ENCODE measurements at regions not wholly inside any gene's neighbourhood (a gene's known extent, or its start where the extent isn't known, plus 50 kb on each side); places are given as distances from the start of the nearest gene placed in this dataset.

GRCh38 chr1:185585770-185586169 lies 148.4 kb upstream of the HMCN1 start:
- Histone ChIP-seq H3K4me3 (replicated peaks; ENCODE audit: insufficient read depth, low read length) (no peak overlapping the region), H3K27ac (replicated peaks) (no peak overlapping the region), H3K27me3 (ENCODE audit: insufficient read depth, poor library complexity, severe bottlenecking) (no peaks in the 10 kb centered on the region)
- TF ChIP-seq GABPA (IDR thresholded peaks at IDR 0.05; ENCODE audit: low read depth) (no peak), POLR2AphosphoS5 (IDR thresholded peaks at IDR 0.05; ENCODE audit: low read depth) (no peak), SPI1 (IDR thresholded peaks at IDR 0.05; ENCODE audit: borderline replicate concordance, low read depth) (no peak)
- TF ChIP-seq, protein P1, sequence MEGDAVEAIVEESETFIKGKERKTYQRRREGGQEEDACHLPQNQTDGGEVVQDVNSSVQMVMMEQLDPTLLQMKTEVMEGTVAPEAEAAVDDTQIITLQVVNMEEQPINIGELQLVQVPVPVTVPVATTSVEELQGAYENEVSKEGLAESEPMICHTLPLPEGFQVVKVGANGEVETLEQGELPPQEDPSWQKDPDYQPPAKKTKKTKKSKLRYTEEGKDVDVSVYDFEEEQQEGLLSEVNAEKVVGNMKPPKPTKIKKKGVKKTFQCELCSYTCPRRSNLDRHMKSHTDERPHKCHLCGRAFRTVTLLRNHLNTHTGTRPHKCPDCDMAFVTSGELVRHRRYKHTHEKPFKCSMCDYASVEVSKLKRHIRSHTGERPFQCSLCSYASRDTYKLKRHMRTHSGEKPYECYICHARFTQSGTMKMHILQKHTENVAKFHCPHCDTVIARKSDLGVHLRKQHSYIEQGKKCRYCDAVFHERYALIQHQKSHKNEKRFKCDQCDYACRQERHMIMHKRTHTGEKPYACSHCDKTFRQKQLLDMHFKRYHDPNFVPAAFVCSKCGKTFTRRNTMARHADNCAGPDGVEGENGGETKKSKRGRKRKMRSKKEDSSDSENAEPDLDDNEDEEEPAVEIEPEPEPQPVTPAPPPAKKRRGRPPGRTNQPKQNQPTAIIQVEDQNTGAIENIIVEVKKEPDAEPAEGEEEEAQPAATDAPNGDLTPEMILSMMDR (IDR thresholded peaks at IDR 0.05; ENCODE audit: insufficient read depth, low read length), result no peak
- TF ChIP-seq, protein P2, sequence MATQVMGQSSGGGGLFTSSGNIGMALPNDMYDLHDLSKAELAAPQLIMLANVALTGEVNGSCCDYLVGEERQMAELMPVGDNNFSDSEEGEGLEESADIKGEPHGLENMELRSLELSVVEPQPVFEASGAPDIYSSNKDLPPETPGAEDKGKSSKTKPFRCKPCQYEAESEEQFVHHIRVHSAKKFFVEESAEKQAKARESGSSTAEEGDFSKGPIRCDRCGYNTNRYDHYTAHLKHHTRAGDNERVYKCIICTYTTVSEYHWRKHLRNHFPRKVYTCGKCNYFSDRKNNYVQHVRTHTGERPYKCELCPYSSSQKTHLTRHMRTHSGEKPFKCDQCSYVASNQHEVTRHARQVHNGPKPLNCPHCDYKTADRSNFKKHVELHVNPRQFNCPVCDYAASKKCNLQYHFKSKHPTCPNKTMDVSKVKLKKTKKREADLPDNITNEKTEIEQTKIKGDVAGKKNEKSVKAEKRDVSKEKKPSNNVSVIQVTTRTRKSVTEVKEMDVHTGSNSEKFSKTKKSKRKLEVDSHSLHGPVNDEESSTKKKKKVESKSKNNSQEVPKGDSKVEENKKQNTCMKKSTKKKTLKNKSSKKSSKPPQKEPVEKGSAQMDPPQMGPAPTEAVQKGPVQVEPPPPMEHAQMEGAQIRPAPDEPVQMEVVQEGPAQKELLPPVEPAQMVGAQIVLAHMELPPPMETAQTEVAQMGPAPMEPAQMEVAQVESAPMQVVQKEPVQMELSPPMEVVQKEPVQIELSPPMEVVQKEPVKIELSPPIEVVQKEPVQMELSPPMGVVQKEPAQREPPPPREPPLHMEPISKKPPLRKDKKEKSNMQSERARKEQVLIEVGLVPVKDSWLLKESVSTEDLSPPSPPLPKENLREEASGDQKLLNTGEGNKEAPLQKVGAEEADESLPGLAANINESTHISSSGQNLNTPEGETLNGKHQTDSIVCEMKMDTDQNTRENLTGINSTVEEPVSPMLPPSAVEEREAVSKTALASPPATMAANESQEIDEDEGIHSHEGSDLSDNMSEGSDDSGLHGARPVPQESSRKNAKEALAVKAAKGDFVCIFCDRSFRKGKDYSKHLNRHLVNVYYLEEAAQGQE (IDR thresholded peaks at IDR 0.05; ENCODE audit: insufficient replicate concordance, low read depth), result no peak
- DNase-seq (ENCODE audit: low read depth in 1 of 2, low spot score in 1 of 2), result no peak

DNA sequence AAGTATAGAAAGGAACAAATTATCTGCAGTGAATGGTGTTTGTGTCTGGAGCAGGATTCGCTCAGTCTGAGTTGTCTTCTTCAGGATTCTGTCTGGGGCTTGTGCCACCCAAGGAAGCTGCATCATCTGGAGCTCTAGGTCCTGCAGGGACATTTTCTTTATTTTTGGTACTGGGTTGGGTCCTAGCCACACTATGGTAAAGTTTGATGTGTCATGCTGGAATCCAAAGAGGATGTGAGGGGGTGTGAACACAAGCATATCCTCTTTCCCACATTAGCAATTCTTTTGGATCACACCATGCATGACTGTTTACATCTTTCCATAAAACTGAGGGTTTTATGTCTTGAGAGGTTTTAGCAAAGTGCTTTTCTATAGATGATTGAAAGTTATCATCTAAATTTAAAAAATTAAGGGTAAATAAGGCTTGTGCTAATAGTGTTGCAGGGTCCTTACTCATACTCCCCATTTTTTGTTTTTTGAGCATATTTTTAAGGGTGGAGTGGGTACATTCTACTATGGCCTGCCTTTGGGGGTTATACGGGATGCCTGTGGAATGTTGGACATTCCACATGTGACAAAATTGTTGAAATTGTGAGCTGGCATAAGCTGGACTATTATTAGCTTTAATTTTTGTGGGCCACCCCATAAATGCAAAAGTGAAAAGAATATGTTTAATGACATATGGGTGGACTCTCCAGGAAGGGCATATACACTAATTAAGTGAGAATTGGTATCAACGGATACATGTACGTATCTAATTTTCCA lies 152.0 kb upstream of the HMCN1 start:
- no peak for DNase-seq (ENCODE audit: low read depth in 1 of 2, low spot score in 1 of 2)
- H3K27me3 ChIP-seq (ENCODE audit: insufficient read depth, poor library complexity, severe bottlenecking), result no peaks in the 10 kb centered on the region
- H3K27ac ChIP-seq (replicated peaks), result no peak overlapping the region
- no peak overlapping the region for H3K4me3 ChIP-seq (replicated peaks; ENCODE audit: insufficient read depth, low read length)
- TF ChIP-seq GABPA (IDR thresholded peaks at IDR 0.05; ENCODE audit: low read depth), result no peak

GRCh38 chr1:185581020-185581419 lies 153.2 kb upstream of the HMCN1 start:
- no peak overlapping the region for H3K4me3 ChIP-seq (replicated peaks; ENCODE audit: insufficient read depth, low read length)
- no peaks in the 10 kb centered on the region for H3K27me3 ChIP-seq (ENCODE audit: insufficient read depth, poor library complexity, severe bottlenecking)
- TF ChIP-seq, protein P1 (IDR thresholded peaks at IDR 0.05; ENCODE audit: insufficient read depth, low read length), result no peak
- no peak for TF ChIP-seq GABPA (IDR thresholded peaks at IDR 0.05; ENCODE audit: low read depth)
- TF ChIP-seq, protein P2 (IDR thresholded peaks at IDR 0.05; ENCODE audit: insufficient replicate concordance, low read depth), result no peak
- TF ChIP-seq SPI1 (IDR thresholded peaks at IDR 0.05; ENCODE audit: borderline replicate concordance, low read depth), result no peak
- no peak for TF ChIP-seq POLR2AphosphoS5 (IDR thresholded peaks at IDR 0.05; ENCODE audit: low read depth)
- DNase-seq (ENCODE audit: low read depth in 1 of 2, low spot score in 1 of 2), result no peak
- no peak overlapping the region for H3K27ac ChIP-seq (replicated peaks)

- no peak for TF ChIP-seq GABPA (IDR thresholded peaks at IDR 0.05; ENCODE audit: low read depth)
- no peak for TF ChIP-seq POLR2AphosphoS5 (IDR thresholded peaks at IDR 0.05; ENCODE audit: low read depth)
- no peak for TF ChIP-seq SPI1 (IDR thresholded peaks at IDR 0.05; ENCODE audit: borderline replicate concordance, low read depth)
- TF ChIP-seq, protein P1 (IDR thresholded peaks at IDR 0.05; ENCODE audit: insufficient read depth, low read length), result no peak
- TF ChIP-seq, protein P2 (IDR thresholded peaks at IDR 0.05; ENCODE audit: insufficient replicate concordance, low read depth), result no peak
- no peak for DNase-seq (ENCODE audit: low read depth in 1 of 2, low spot score in 1 of 2)
- H3K4me3 ChIP-seq (replicated peaks; ENCODE audit: insufficient read depth, low read length), result no peak overlapping the region
- H3K27ac ChIP-seq (replicated peaks), result no peak overlapping the region
- H3K27me3 ChIP-seq (ENCODE audit: insufficient read depth, poor library complexity, severe bottlenecking), result no peaks in the 10 kb centered on the region
These were observed 155.9 kb upstream of the HMCN1 start for GRCh38 chr1:185578293-185578692.

All from HL-60 (cell line).